ENCODE measurements at regions not wholly inside any gene's neighbourhood (a gene's known extent, or its start where the extent isn't known, plus 50 kb on each side); places are given as distances from the start of the nearest gene placed in this dataset.
A peak's percentile ranks its signal among the peaks of the same experiment; 100 is the strongest.

- peak; percentile 47 to 56 for DNase-seq
These were observed 181.8 kb downstream of the KATNAL1 start for GRCh38 chr13:30125422-30126073.

- no peak for DNase-seq
These were observed 183.1 kb downstream of the KATNAL1 start for GRCh38 chr13:30124131-30124768.

DNA sequence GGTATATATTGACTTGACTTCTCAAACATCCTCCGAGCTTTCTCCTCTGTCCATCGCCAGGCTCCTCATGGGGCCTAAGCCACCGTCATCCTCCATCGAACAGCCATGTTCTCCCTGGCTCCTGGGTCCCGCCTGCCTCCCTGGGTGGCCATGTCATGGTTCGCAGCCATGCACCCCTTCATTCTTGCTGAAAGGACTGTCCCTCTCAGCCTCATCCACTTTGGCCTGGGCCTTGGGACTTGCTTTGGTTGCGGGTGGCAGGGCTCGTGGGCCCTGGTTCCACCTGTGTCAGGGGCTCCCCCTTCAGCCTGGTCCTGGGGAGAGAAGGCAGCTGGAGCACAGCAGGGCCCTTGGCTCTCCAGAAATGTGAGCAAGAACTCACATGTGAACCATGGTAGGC is 183.8 kb downstream of the KATNAL1 start:
- no peak for DNase-seq

- DNase-seq: no peak
These were observed 185.7 kb downstream of the KATNAL1 start for GRCh38 chr13:30121666-30122065.

DNA sequence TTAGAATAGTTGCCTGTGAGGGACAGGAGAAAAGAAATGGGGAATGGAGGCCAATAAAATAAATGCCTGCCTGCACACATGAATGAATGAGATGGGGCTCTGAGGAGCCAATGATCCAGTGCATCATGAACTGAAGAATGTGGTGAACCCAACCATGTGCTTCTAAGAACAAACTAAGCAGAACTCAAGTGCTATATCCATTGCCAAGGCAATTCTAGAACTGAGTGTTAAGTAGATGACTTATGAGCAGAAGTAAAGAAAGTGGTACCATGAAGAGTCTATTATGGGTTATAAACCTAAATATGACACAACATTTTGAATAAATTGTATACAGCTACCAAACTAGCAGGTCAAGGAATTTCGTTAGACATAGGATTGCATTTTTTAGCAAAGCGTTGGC is 186.1 kb downstream of the KATNAL1 start:
- no peak for DNase-seq

- no peak for DNase-seq
These were observed 187.1 kb downstream of the KATNAL1 start for GRCh38 chr13:30120133-30120822.

DNA sequence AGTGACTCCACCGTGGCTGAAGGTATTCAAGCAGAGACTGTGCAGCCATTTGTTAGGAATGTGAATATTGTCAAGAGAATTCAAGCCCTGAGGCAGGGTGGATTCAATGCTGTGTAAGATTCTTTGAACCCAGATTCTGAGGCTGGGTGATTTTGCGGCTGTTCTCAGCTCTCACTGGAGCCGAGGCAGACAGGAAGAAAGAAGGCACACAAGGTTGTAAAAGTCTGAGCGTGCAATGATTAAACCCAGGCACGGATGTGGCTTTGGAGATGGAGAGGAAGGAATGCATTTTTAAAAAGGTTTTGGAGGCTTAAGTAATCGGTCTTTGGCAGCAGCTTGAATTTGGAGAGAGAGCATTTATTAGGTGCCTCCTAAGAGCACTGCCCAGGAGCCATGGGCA is 187.9 kb downstream of the KATNAL1 start:
- DNase-seq: no peak

- no peak for DNase-seq
These were observed 191.0 kb downstream of the KATNAL1 start for GRCh38 chr13:30116379-30116778.

- DNase-seq: no peak
These were observed 192.1 kb downstream of the KATNAL1 start for GRCh38 chr13:30115257-30115600.

- peak; percentile 60 to 72 for DNase-seq
These were observed 192.6 kb downstream of the KATNAL1 start for GRCh38 chr13:30114571-30115256.

- no peak for DNase-seq
These were observed 193.3 kb downstream of the KATNAL1 start for GRCh38 chr13:30113983-30114570.

DNA sequence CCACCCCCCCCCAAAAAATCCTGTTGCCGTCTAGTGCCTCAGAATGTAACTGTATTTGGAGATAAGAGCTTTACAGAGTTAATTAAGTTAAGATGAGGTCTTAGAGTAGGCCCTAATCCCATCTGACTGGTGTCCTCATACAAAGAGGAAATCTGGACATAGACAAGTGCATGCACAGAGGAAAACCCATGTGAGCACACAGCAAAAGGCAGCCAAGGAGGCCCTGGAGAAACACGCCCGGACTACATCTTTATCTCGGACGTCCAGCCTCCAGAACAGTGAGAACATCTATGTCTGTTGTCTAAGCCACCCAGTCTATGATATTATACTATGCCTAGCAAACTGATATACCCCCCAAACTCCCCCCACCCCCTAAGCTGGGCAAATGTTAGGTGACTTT is 193.8 kb downstream of the KATNAL1 start:
- no peak for DNase-seq

GRCh38 chr13:30112602-30113435 is 194.5 kb downstream of the KATNAL1 start:
- DNase-seq: peak; percentile 60 to 65

- DNase-seq: no peak
These were observed 195.5 kb downstream of the KATNAL1 start for GRCh38 chr13:30111810-30112209.

DNA sequence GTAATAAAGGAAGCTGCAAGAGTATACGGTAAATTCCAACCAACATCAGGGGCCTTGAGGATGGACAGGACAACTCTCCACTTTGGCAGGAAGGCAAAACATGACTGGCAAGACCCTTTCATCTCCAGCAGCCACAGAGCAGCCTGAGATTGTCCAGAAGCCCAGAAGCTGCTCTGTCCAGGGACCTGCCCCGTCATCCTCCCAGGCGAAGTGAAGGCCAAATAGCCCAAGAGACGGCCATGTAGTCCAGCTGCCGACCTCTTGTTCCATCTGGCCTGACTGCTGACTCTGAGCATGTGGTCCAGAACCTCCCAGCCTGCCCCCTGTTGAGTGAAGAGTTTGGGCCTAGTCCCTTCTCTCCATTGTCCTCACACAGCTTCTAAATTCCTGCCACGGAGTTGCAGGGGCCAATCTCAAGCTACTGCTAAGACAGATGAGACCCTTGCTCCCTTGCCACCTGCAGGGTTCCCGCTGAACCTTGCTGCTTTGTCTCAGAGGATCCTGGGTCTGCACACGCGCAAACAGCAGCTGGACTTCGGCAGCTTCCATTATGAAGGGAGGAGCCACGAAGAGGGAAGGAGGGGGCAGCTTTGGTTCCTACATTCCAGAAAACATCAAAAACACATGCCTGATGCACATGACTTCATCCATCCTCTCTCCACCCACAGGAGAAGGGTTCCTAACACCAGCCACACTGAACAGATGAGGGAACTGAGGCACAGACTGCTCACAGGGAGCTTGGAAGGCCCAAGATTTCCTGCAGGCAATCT is 196.9 kb downstream of the KATNAL1 start:
- no peak for DNase-seq

DNA sequence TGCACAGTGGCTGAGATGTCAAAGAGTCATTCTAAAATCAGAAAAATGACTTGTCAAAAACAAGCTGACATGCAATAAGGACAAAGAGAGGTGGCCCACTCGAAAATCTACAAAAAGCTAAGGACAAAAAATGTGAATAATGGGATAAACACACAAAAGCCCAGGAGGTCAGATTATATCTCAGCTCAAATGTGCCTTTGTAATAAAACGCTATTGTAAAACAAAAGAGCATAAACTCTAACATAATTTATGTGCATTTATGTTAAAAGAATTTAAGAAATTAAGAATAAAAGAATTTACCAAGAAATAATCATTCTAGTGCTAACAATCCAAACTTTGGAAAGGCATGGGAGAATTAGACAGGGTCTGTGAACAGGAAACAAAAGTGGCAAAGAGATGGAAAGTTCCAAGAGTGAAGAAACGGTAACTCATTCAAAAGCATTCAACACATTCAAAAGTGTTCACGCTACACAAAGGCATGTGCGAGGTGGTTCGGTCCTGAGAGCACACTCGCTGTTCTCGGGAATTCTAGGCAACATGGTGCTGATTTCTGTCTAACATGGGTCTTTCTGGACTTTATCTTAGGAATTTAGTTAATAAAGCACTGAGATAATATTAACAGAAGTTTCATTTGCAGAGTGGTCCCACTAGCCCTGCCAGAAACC is 197.7 kb downstream of the KATNAL1 start:
- no peak for DNase-seq

- no peak for DNase-seq
These were observed 198.5 kb downstream of the KATNAL1 start for GRCh38 chr13:30108913-30109237.

GRCh38 chr13:30108216-30108912 is 199.0 kb downstream of the KATNAL1 start:
- no peak for DNase-seq

- no peak for DNase-seq
These were observed 199.7 kb downstream of the KATNAL1 start for GRCh38 chr13:30107521-30108136.

GRCh38 chr13:30107121-30107520 is 200.2 kb downstream of the KATNAL1 start:
- no peak for DNase-seq
